NT2/D1 (cell line): ENCODE measurements at regions not wholly inside any gene's neighbourhood (a gene's known extent, or its start where the extent isn't known, plus 50 kb on each side); places are given as distances from the start of the nearest gene placed in this dataset.

Experiments used
- YY1 ChIP-seq: IDR thresholded peaks from 2 replicates; pipeline ENCODE4 v1.6.1; 2011; ENCODE audit not compliant: insufficient read length, insufficient read depth
- ZNF274 ChIP-seq: IDR thresholded peaks from 2 replicates; pipeline ENCODE4 v1.6.1; 2011; ENCODE audit warnings: mild to moderate bottlenecking, low read depth, low read length

DNA sequence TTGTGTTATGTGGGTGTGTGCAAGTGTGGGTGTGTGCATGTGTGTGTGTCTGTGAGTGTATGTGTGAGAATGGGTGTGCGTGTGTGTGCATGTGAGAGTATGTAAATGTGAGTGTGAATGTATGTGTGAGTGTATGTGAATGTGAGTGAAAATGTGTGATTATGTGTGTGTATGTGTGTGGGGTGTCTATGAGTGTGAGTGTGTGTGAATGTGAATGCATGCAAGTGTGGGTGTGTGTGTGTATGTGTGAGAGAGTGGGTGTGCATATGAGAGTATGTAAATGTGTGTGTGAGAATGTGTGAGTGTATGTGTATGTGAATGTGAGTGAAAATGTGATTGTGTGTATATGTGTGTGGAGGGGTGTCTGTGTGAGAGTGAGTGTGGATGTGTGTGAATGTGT, 1292.7 kb downstream of the TBC1D22A start:
- TF ChIP-seq ZNF274 (no peak), YY1 (no peak)
